ENCODE measurements at regions not wholly inside any gene's neighbourhood (a gene's known extent, or its start where the extent isn't known, plus 50 kb on each side); places are given as distances from the start of the nearest gene placed in this dataset.

DNA sequence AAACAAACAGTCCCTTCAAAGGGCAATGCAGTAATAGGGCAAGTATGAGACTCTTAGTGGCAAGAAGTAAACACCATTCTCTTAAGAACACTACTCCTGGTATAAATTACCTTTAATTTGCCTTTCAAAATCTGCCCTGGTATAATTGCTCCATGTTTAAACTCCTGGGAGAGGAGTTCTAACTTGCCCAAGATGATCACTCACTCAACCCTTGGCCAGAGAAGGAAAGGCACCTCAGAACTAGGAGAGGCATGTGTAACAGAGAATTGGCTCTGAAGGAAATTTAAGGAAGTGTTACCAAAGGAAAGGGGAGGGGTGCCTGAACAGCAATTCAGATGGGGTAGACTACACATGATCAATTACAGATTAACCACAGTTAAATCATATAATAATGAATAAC lies 1173.6 kb upstream of the SORCS1 start:
- TF ChIP-seq TEAD4 (IDR thresholded peaks at IDR 0.05) (no peak), EGR1 (IDR thresholded peaks at IDR 0.05) (no peak), RAD21 (IDR thresholded peaks at IDR 0.05; ENCODE audit: low read depth) (no peak), CREB1 (IDR thresholded peaks at IDR 0.05; ENCODE audit: low read depth) (no peak), CEBPB (IDR thresholded peaks at IDR 0.05) (no peak), ZBTB7A (IDR thresholded peaks at IDR 0.05; ENCODE audit: low read depth) (no peak), NFIC (IDR thresholded peaks at IDR 0.05) (no peak), TAF1 (IDR thresholded peaks at IDR 0.05; ENCODE audit: low read depth) (no peak), EP300 (IDR thresholded peaks at IDR 0.05; ENCODE audit: borderline replicate concordance) (no peak), YY1 (IDR thresholded peaks at IDR 0.05; ENCODE audit: low read depth) (no peak), TCF12 (IDR thresholded peaks at IDR 0.05; ENCODE audit: low read depth) (no peak), FOXM1 (IDR thresholded peaks at IDR 0.05; ENCODE audit: borderline replicate concordance, low read depth) (no peak)
- TF ChIP-seq, protein P1, sequence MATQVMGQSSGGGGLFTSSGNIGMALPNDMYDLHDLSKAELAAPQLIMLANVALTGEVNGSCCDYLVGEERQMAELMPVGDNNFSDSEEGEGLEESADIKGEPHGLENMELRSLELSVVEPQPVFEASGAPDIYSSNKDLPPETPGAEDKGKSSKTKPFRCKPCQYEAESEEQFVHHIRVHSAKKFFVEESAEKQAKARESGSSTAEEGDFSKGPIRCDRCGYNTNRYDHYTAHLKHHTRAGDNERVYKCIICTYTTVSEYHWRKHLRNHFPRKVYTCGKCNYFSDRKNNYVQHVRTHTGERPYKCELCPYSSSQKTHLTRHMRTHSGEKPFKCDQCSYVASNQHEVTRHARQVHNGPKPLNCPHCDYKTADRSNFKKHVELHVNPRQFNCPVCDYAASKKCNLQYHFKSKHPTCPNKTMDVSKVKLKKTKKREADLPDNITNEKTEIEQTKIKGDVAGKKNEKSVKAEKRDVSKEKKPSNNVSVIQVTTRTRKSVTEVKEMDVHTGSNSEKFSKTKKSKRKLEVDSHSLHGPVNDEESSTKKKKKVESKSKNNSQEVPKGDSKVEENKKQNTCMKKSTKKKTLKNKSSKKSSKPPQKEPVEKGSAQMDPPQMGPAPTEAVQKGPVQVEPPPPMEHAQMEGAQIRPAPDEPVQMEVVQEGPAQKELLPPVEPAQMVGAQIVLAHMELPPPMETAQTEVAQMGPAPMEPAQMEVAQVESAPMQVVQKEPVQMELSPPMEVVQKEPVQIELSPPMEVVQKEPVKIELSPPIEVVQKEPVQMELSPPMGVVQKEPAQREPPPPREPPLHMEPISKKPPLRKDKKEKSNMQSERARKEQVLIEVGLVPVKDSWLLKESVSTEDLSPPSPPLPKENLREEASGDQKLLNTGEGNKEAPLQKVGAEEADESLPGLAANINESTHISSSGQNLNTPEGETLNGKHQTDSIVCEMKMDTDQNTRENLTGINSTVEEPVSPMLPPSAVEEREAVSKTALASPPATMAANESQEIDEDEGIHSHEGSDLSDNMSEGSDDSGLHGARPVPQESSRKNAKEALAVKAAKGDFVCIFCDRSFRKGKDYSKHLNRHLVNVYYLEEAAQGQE (IDR thresholded peaks at IDR 0.05; ENCODE audit: low read depth) = no peak
- TF ChIP-seq, protein P2, sequence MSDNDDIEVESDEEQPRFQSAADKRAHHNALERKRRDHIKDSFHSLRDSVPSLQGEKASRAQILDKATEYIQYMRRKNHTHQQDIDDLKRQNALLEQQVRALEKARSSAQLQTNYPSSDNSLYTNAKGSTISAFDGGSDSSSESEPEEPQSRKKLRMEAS (IDR thresholded peaks at IDR 0.05) = no peak
- TF ChIP-seq, protein P3, sequence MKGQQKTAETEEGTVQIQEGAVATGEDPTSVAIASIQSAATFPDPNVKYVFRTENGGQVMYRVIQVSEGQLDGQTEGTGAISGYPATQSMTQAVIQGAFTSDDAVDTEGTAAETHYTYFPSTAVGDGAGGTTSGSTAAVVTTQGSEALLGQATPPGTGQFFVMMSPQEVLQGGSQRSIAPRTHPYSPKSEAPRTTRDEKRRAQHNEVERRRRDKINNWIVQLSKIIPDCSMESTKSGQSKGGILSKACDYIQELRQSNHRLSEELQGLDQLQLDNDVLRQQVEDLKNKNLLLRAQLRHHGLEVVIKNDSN (IDR thresholded peaks at IDR 0.05) = no peak

DNA sequence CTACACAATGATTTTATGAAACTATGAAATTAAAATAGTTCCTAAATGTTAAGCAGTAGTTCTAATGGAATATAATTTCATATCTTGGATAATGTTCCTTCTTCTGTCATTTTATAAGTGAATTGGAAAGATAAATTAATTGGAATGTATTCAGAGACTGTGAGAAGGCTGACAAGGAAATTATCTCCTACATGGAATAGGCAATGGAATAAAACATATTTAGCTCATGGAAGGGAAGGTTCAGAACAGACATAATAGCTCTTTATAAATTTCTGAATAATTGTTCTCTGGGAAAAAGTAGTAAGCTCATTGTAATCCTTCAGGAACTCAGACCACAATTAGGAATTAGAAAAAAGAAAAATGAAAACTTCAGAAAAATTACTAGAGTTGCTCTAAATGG lies 1172.3 kb upstream of the SORCS1 start:
- TF ChIP-seq RAD21 (IDR thresholded peaks at IDR 0.05; ENCODE audit: low read depth) (no peak), FOXM1 (IDR thresholded peaks at IDR 0.05; ENCODE audit: borderline replicate concordance, low read depth) (no peak), TAF1 (IDR thresholded peaks at IDR 0.05; ENCODE audit: low read depth) (no peak), ZBTB7A (IDR thresholded peaks at IDR 0.05; ENCODE audit: low read depth) (no peak), EGR1 (IDR thresholded peaks at IDR 0.05) (no peak), YY1 (IDR thresholded peaks at IDR 0.05; ENCODE audit: low read depth) (no peak), CREB1 (IDR thresholded peaks at IDR 0.05; ENCODE audit: low read depth) (no peak), CEBPB (IDR thresholded peaks at IDR 0.05) (no peak), TCF12 (IDR thresholded peaks at IDR 0.05; ENCODE audit: low read depth) (no peak), TEAD4 (IDR thresholded peaks at IDR 0.05) (no peak), NFIC (IDR thresholded peaks at IDR 0.05) (no peak), EP300 (IDR thresholded peaks at IDR 0.05; ENCODE audit: borderline replicate concordance) (no peak)
- TF ChIP-seq, protein P1 (IDR thresholded peaks at IDR 0.05; ENCODE audit: low read depth) = no peak
- TF ChIP-seq, protein P3 (IDR thresholded peaks at IDR 0.05) = no peak
- TF ChIP-seq, protein P2 (IDR thresholded peaks at IDR 0.05) = no peak

DNA sequence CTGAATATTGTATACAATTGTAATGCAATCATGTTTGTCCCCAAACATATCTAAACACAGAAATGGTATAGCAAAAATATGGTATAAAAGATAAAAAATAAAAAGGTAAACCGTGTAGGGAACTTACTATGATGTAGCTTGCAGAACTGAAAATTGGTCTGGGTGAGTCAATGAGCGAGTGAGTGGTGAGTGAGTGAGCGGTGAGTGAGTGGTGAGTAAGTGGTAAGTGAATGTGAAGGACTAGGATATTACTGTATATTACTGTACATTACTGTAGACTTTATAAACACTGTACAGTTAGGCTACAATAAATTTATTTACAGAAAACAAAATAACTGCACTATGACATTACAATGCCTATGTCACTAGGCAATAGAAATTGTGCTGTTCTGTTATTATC lies 1163.2 kb upstream of the SORCS1 start:
- TF ChIP-seq, protein P2 (IDR thresholded peaks at IDR 0.05) = no peak
- TF ChIP-seq TAF1 (IDR thresholded peaks at IDR 0.05; ENCODE audit: low read depth) (no peak), EP300 (IDR thresholded peaks at IDR 0.05; ENCODE audit: borderline replicate concordance) (no peak), RAD21 (IDR thresholded peaks at IDR 0.05; ENCODE audit: low read depth) (no peak), CEBPB (IDR thresholded peaks at IDR 0.05) (no peak), CREB1 (IDR thresholded peaks at IDR 0.05; ENCODE audit: low read depth) (no peak), FOXM1 (IDR thresholded peaks at IDR 0.05; ENCODE audit: borderline replicate concordance, low read depth) (no peak)
- TF ChIP-seq, protein P1 (IDR thresholded peaks at IDR 0.05; ENCODE audit: low read depth) = no peak
- TF ChIP-seq, protein P3 (IDR thresholded peaks at IDR 0.05) = no peak

All from Ishikawa (cell line).